ENCODE measurements at regions not wholly inside any gene's neighbourhood (a gene's known extent, or its start where the extent isn't known, plus 50 kb on each side); places are given as distances from the start of the nearest gene placed in this dataset.
A peak's percentile ranks its signal among the peaks of the same experiment; 100 is the strongest.

DNA sequence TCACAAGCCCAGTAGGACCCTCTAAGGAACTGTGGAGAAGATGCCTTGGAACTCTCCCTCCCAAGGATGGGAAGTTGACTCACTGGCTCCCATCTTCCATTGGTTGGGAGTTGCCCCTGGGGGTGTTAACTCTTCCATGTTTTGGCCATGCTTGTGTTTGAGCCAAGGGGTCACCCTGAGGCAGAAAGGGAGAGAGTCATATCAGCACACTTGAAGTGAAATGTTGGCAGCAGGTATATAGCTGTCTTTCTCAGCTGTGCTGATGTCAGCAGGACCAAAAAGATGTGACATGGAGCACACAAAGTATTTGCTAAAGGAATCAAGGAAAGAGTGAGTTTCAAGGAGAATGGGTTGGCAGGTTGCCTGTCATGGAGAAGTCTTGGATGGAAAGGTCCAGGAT lies 359.4 kb downstream of the RPS24 start:
- Histone ChIP-seq H3K4me1 (ENCODE audit: control insufficient read depth in 3 of 3, insufficient read depth in 3 of 3, low read length in 3 of 3) (no peaks in the 10 kb centered on the region), H3K36me3 (ENCODE audit: control insufficient read depth in 3 of 3, insufficient read depth in 3 of 3, low read length in 3 of 3) (no peaks in the 10 kb centered on the region), H3K27me3 (ENCODE audit: control insufficient read depth in 3 of 3, insufficient read depth in 3 of 3, low read length in 3 of 3) (peaks cover 0 to 7% (median 4%) of the 10 kb centered on the region in 3 donors), H3K9ac (ENCODE audit: low read depth in 1 of 3, low read length in 3 of 3) (no peak overlapping the region), H3K27ac (ENCODE audit: low read depth, low read length) (no peak overlapping the region), H3K9me3 (ENCODE audit: control insufficient read depth in 3 of 3, low read length in 3 of 3) (no peaks in the 10 kb centered on the region), H3K4me3 (ENCODE audit: low read length in 3 of 3) (no peak overlapping the region)

DNA sequence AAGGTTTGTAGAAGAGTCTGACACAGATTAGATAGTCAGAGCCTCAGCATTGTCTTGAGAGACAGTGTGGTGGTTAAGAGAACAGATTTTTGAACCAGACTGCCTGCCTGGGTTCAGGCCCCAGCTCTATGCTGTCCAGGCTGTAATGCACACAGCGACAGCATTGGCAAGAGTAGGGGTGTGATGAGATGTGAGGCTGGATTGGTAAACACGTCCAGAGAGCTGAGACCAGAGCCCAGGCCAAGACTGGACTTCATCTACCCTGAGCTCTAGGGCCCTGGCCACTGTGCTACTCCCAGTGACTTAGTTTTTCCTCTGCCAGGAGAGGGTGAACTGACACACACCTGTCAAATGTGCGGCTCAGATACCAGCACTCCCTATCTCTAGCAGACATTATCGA lies 360.4 kb downstream of the RPS24 start:
- no peaks in the 10 kb centered on the region for H3K4me1 ChIP-seq (ENCODE audit: control insufficient read depth in 3 of 3, insufficient read depth in 3 of 3, low read length in 3 of 3)
- peaks cover 0 to 2% (median 0%) of the 10 kb centered on the region in 3 donors for H3K27me3 ChIP-seq (ENCODE audit: control insufficient read depth in 3 of 3, insufficient read depth in 3 of 3, low read length in 3 of 3)
- no peak overlapping the region for H3K4me3 ChIP-seq (ENCODE audit: low read length in 3 of 3)
- no peaks in the 10 kb centered on the region for H3K36me3 ChIP-seq (ENCODE audit: control insufficient read depth in 3 of 3, insufficient read depth in 3 of 3, low read length in 3 of 3)
- no peaks in the 10 kb centered on the region for H3K9me3 ChIP-seq (ENCODE audit: control insufficient read depth in 3 of 3, low read length in 3 of 3)
- H3K27ac ChIP-seq (ENCODE audit: low read depth, low read length) = no peak overlapping the region
- H3K9ac ChIP-seq (ENCODE audit: low read depth in 1 of 3, low read length in 3 of 3) = no peak overlapping the region

DNA sequence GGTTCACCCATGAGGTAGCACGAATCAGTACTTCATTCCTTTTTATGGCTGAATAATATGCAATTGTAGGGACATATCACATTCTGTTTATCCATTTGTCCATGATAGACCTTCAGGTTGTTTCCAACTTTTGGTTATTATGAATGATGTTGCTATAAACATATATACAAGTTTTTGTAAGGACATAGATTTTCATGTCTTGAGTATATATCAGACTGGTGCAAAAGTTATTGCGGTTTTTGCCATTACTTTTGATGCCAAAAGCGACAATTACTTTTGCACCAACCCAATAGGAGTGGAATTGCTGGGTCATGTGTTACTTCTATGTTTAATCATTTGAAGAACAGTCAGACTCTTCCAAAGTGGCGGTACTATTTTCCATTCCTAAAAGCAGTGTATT lies 361.5 kb downstream of the RPS24 start:
- Histone ChIP-seq H3K27ac (ENCODE audit: low read depth, low read length) (no peak overlapping the region), H3K9ac (ENCODE audit: low read depth in 1 of 3, low read length in 3 of 3) (no peak overlapping the region), H3K27me3 (ENCODE audit: control insufficient read depth in 3 of 3, insufficient read depth in 3 of 3, low read length in 3 of 3) (no peaks in the 10 kb centered on the region), H3K9me3 (ENCODE audit: control insufficient read depth in 3 of 3, low read length in 3 of 3) (no peaks in the 10 kb centered on the region), H3K4me3 (ENCODE audit: low read length in 3 of 3) (no peak overlapping the region), H3K36me3 (ENCODE audit: control insufficient read depth in 3 of 3, insufficient read depth in 3 of 3, low read length in 3 of 3) (no peaks in the 10 kb centered on the region), H3K4me1 (ENCODE audit: control insufficient read depth in 3 of 3, insufficient read depth in 3 of 3, low read length in 3 of 3) (no peaks in the 10 kb centered on the region)

DNA sequence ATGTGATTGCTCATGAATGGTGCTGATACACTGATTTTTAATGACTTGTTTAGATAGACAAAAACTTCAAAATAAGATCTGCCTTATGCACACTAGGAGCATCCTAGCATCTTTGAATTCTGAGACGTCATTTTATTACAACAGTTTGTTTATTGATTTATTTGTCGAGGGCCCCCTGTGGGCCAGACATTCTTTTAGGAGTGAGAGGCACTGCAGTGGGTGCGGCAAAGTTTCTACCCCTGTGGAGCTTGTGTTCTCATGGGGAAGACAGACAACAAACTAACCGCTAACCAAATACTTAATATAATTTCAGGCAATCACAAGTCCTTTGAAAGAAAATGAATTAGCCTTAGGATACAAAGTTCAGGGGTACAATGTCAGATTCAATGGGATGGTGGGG lies 363.1 kb downstream of the RPS24 start:
- no peaks in the 10 kb centered on the region for H3K9me3 ChIP-seq (ENCODE audit: control insufficient read depth in 3 of 3, low read length in 3 of 3)
- H3K27ac ChIP-seq (ENCODE audit: low read depth, low read length) = no peak overlapping the region
- H3K4me1 ChIP-seq (ENCODE audit: control insufficient read depth in 3 of 3, insufficient read depth in 3 of 3, low read length in 3 of 3) = no peaks in the 10 kb centered on the region
- H3K36me3 ChIP-seq (ENCODE audit: control insufficient read depth in 3 of 3, insufficient read depth in 3 of 3, low read length in 3 of 3) = no peaks in the 10 kb centered on the region
- H3K4me3 ChIP-seq (ENCODE audit: low read length in 3 of 3) = no peak overlapping the region
- H3K9ac ChIP-seq (ENCODE audit: low read depth in 1 of 3, low read length in 3 of 3) = no peak overlapping the region
- H3K27me3 ChIP-seq (ENCODE audit: control insufficient read depth in 3 of 3, insufficient read depth in 3 of 3, low read length in 3 of 3) = no peaks in the 10 kb centered on the region

DNA sequence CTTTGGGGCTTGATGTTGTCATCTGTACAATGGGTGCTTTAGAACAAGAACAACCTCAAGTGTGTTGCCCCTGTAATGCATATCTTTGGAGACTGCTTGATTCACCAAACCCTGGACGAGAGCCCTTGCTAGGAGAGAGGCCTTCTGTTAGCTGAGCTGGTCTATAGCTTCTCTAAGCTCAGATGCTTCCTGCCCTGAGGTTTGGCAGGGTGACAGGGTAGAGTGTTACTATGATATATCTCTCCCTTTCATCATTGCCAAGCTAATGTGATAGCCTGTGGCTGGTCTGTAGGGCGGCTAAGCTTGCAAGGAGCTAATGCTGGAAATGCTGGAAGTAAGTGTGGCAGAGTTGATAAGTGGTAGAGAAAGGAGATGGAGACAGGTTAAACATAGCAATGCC lies 364.1 kb downstream of the RPS24 start:
- no peak overlapping the region for H3K27ac ChIP-seq (ENCODE audit: low read depth, low read length)

DNA sequence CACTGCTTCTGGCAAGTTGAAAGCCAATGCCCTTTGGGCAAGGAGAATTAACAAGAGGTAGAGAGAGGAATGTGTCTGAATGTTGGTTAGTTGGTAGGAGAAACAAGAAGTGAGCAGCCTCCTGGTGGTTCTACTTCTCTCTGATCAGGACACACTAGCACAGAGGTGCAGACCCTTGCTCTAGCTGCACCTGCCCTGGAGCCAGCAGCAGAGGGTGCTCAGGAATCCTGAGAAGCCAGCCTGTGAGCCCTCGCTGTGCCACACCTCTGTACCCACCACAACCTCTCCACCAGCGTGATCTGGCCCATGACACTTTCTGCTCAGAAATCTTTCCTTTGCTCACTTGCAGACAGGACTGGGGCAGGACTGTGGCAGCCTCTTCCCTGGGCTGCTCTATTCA lies 364.7 kb downstream of the RPS24 start:
- Histone ChIP-seq H3K4me1 (ENCODE audit: control insufficient read depth in 3 of 3, insufficient read depth in 3 of 3, low read length in 3 of 3) (no peaks in the 10 kb centered on the region), H3K36me3 (ENCODE audit: control insufficient read depth in 3 of 3, insufficient read depth in 3 of 3, low read length in 3 of 3) (no peaks in the 10 kb centered on the region), H3K9ac (ENCODE audit: low read depth in 1 of 3, low read length in 3 of 3) (no peak overlapping the region)

More for the DNA sequence above, 364.1 kb downstream of the RPS24 start:
- H3K9me3 ChIP-seq (ENCODE audit: control insufficient read depth in 3 of 3, low read length in 3 of 3) = no peaks in the 10 kb centered on the region
- H3K27me3 ChIP-seq (ENCODE audit: control insufficient read depth in 3 of 3, insufficient read depth in 3 of 3, low read length in 3 of 3) = no peaks in the 10 kb centered on the region
- H3K9ac ChIP-seq (ENCODE audit: low read depth in 1 of 3, low read length in 3 of 3) = no peak overlapping the region
- H3K4me3 ChIP-seq (ENCODE audit: low read length in 3 of 3) = no peak overlapping the region
- H3K36me3 ChIP-seq (ENCODE audit: control insufficient read depth in 3 of 3, insufficient read depth in 3 of 3, low read length in 3 of 3) = no peaks in the 10 kb centered on the region
- H3K4me1 ChIP-seq (ENCODE audit: control insufficient read depth in 3 of 3, insufficient read depth in 3 of 3, low read length in 3 of 3) = no peaks in the 10 kb centered on the region

DNA sequence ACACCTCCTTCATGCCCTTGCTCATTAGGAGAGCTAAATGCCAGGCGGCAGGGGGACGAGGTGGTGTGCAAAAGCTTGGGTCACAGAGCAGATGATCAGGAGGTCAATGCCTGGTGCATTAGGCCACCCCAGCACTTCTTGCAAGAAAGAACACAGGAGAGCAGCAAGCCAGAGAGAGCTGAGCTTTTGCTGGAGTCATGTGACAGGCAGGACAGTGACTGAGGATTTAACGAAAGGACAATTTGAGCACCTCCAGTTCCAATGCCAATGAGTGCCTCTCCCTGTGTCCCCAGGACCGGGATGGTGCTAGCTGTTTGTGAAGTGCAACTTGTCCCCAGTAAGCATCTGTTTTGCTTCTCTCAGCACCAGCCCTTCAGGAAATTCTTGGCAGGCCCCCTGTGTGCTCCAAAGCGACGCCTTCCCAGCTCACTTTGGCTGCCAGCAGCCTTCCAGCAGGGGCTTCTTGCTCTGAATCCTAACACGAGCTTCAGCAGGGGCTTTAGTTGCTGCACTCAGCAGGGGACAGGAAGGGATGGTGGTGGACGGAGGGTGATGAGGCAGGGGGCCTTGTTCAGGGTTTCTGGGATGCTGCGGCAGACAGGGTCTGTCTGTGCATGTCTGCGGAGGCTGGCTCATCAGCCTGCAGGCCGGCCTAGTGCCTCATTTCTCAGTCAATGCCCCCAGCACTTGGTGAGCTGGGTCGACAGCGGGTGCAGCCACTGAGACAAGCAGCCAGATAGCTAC lies 368.1 kb downstream of the RPS24 start:
- Histone ChIP-seq H3K27ac (ENCODE audit: low read depth, low read length) (no peak overlapping the region), H3K9me3 (ENCODE audit: control insufficient read depth in 3 of 3, low read length in 3 of 3) (no peaks in the 10 kb centered on the region), H3K36me3 (ENCODE audit: control insufficient read depth in 3 of 3, insufficient read depth in 3 of 3, low read length in 3 of 3) (no peaks in the 10 kb centered on the region), H3K4me1 (ENCODE audit: control insufficient read depth in 3 of 3, insufficient read depth in 3 of 3, low read length in 3 of 3) (peaks cover 0 to 2% (median 0%) of the 10 kb centered on the region in 3 donors), H3K4me3 (ENCODE audit: low read length in 3 of 3) (no peak overlapping the region), H3K27me3 (ENCODE audit: control insufficient read depth in 3 of 3, insufficient read depth in 3 of 3, low read length in 3 of 3) (peaks cover 5 to 15% (median 12%) of the 10 kb centered on the region in 3 donors), H3K9ac (ENCODE audit: low read depth in 1 of 3, low read length in 3 of 3) (peak overlapping the region in 1 of 3 donors; percentile 25)

More for the DNA sequence above, 364.7 kb downstream of the RPS24 start:
- no peaks in the 10 kb centered on the region for H3K9me3 ChIP-seq (ENCODE audit: control insufficient read depth in 3 of 3, low read length in 3 of 3)
- no peaks in the 10 kb centered on the region for H3K27me3 ChIP-seq (ENCODE audit: control insufficient read depth in 3 of 3, insufficient read depth in 3 of 3, low read length in 3 of 3)
- no peak overlapping the region for H3K27ac ChIP-seq (ENCODE audit: low read depth, low read length)
- no peak overlapping the region for H3K4me3 ChIP-seq (ENCODE audit: low read length in 3 of 3)

DNA sequence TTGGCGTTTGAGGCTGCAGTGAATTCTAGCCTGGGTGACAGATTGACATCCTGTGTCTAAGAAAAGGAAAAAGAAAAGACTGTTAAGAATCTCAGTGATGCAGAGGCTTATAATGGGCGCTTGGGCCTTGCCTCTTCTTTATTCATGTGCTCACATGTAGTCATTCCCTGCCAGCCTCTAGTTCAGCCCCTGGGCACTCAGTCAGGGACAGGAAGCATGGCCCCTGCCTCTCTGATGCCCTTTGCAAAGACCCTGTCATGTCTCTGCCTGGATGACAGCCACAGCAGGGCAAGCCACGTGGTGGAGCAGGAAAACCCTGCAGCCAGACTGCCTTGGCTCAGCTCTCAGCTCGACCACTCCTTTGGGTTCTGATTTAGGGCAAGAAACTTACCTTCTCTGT lies 368.9 kb downstream of the RPS24 start:
- H3K9ac ChIP-seq (ENCODE audit: low read depth in 1 of 3, low read length in 3 of 3) = no peak overlapping the region
- peaks cover 5 to 15% (median 12%) of the 10 kb centered on the region in 3 donors for H3K27me3 ChIP-seq (ENCODE audit: control insufficient read depth in 3 of 3, insufficient read depth in 3 of 3, low read length in 3 of 3)
- no peak overlapping the region for H3K4me3 ChIP-seq (ENCODE audit: low read length in 3 of 3)
- no peaks in the 10 kb centered on the region for H3K9me3 ChIP-seq (ENCODE audit: control insufficient read depth in 3 of 3, low read length in 3 of 3)
- no peaks in the 10 kb centered on the region for H3K36me3 ChIP-seq (ENCODE audit: control insufficient read depth in 3 of 3, insufficient read depth in 3 of 3, low read length in 3 of 3)
- peaks cover 2% of the 10 kb centered on the region in 3 donors for H3K4me1 ChIP-seq (ENCODE audit: control insufficient read depth in 3 of 3, insufficient read depth in 3 of 3, low read length in 3 of 3)
- no peak overlapping the region for H3K27ac ChIP-seq (ENCODE audit: low read depth, low read length)

DNA sequence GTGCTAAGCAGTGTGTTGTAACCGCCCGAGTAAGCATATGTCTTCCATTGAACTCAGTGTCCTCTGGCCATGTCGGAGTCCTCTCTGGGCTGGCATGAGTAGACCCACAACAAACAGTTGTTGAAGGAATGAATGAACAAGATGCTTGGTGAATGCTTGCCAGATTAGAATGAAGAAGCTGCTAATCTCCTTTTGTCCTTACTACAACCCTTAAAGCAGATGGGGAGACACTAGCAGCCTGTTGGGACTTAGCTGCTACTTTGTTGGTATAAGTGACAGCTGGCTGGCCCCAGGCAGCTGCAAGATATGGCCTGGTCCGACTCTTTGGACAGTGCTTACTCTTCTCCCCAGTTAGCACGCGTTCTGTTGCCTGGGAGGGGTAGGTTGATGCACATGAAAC lies 370.1 kb downstream of the RPS24 start:
- no peaks in the 10 kb centered on the region for H3K9me3 ChIP-seq (ENCODE audit: control insufficient read depth in 3 of 3, low read length in 3 of 3)
- H3K27me3 ChIP-seq (ENCODE audit: control insufficient read depth in 3 of 3, insufficient read depth in 3 of 3, low read length in 3 of 3) = peaks cover 5 to 15% (median 12%) of the 10 kb centered on the region in 3 donors
- no peak overlapping the region for H3K4me3 ChIP-seq (ENCODE audit: low read length in 3 of 3)
- no peak overlapping the region for H3K27ac ChIP-seq (ENCODE audit: low read depth, low read length)
- no peak overlapping the region for H3K9ac ChIP-seq (ENCODE audit: low read depth in 1 of 3, low read length in 3 of 3)
- peaks cover 7 to 10% (median 9%) of the 10 kb centered on the region in 3 donors for H3K4me1 ChIP-seq (ENCODE audit: control insufficient read depth in 3 of 3, insufficient read depth in 3 of 3, low read length in 3 of 3)
- no peaks in the 10 kb centered on the region for H3K36me3 ChIP-seq (ENCODE audit: control insufficient read depth in 3 of 3, insufficient read depth in 3 of 3, low read length in 3 of 3)

DNA sequence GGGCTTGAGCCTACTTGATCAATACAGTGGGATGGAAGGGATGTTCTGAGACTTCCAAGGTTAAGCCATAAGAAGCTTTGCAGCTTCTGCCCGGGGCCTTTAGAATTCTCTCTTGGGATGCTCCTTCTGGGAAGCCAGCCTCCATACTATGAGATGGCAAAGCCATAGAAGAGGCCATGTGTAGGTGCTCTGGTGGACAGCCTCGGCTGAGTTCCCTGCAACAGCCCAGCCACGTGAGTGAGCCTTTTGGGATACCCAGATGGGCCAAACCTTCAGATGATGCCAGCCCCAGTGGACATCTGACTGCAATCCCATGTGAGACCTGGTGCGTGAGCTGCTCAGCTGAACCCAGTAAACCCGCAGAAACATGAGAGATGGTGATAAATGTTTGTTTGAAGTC lies 370.6 kb downstream of the RPS24 start:
- Histone ChIP-seq H3K27ac (ENCODE audit: low read depth, low read length) (no peak overlapping the region), H3K4me1 (ENCODE audit: control insufficient read depth in 3 of 3, insufficient read depth in 3 of 3, low read length in 3 of 3) (peaks cover 12 to 15% (median 14%) of the 10 kb centered on the region in 3 donors)

More for the DNA sequence above, 370.6 kb downstream of the RPS24 start:
- H3K36me3 ChIP-seq (ENCODE audit: control insufficient read depth in 3 of 3, insufficient read depth in 3 of 3, low read length in 3 of 3) = no peaks in the 10 kb centered on the region
- no peak overlapping the region for H3K4me3 ChIP-seq (ENCODE audit: low read length in 3 of 3)
- no peak overlapping the region for H3K9ac ChIP-seq (ENCODE audit: low read depth in 1 of 3, low read length in 3 of 3)
- H3K27me3 ChIP-seq (ENCODE audit: control insufficient read depth in 3 of 3, insufficient read depth in 3 of 3, low read length in 3 of 3) = peaks cover 5 to 15% (median 12%) of the 10 kb centered on the region in 3 donors
- H3K9me3 ChIP-seq (ENCODE audit: control insufficient read depth in 3 of 3, low read length in 3 of 3) = no peaks in the 10 kb centered on the region
